GM21423 (cell line): ENCODE measurements at regions not wholly inside any gene's neighbourhood (a gene's known extent, or its start where the extent isn't known, plus 50 kb on each side); places are given as distances from the start of the nearest gene placed in this dataset.

Source experiments
- ATAC-seq: cut with Tn5 transposase; IDR thresholded peaks from one replicate; pipeline ENCODE4 v1.9.1; 2021; ENCODE audit warnings: mild to moderate bottlenecking, moderate library complexity; ENCODE audit not compliant: unreplicated experiment

DNA sequence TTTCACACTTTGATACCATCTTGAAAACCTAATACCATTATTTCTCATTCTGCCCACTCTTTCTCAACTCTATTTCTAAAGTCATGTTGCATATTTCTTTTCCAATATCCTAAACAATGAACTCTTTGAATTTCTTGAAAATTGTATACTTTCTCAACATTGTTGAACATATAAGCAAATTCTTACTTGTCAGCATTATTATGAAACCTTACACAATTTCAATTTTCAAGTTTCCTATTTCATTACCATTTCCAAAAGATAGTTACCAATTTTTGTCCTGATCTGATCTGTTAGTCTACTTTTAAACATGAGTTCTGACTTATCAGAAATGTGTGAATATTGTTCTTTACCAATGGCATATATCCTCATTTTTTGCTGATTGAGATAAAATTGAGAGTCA is 806.3 kb upstream of the IGFBP7 start:
- ATAC-seq: no peak

GRCh38 chr4:57911203-57911602 is 801.0 kb upstream of the IGFBP7 start:
- no peak for ATAC-seq

DNA sequence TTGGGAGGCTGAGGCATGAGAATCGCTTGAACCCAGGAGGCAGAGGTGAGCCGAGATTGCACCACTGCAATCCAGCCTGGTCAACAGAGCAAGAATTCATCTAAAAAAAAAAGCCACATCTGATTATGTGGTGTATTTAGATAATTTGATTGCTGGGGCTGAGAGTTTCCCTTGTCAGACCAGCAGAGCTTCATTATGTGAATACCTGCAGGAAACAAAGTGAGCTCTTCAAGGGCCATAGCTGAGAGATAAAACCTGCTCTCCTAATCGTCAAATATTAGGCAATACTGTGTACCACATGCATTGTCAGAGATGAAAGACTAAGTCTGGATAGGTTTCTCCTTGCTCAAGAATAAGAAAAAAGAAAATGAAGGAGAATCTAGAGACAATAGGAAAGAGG is 800.0 kb upstream of the IGFBP7 start:
- no peak for ATAC-seq

DNA sequence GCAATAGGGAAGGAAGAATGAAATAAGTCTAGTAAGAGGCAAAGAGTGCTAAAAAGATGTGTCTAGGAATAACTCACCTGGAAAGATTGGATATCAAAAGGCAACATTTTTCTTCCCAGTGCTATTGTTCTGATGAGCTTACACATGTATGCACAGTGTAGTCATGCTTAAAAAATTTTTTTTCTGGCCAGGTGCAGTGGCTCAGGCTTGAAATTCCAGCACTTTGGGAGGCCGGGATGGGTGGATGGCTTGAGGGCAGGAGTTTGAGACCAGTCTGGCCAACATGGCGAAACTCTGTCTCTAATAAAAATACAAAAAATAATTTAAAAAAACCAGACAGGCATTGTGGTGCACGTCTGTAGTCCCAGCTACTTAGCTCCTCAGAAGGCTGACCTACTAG is 795.8 kb upstream of the IGFBP7 start:
- no peak for ATAC-seq

DNA sequence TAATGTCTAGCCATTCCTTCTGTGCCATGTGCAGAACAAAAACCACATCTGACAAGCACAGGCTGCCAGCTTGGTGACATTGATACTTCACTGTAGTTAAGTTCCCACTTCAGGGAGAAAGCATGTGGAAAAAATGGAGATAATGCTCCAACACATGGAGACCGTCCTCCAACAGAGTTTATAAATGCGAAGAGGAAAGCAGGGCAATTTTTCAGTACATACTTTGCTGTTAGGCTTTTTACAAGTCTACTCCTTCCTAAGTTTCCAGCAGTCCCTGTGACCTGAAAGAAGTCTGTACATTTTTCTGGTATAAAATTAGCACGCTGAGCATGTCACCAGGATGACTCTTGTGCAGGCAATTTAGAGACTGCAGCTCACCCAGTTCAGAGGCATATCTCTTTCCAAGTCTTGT is 766.9 kb upstream of the IGFBP7 start:
- no peak for ATAC-seq

GRCh38 chr4:57875829-57876392 is 765.7 kb upstream of the IGFBP7 start:
- ATAC-seq: no peak

GRCh38 chr4:57866468-57867171 is 756.4 kb upstream of the IGFBP7 start:
- no peak for ATAC-seq

DNA sequence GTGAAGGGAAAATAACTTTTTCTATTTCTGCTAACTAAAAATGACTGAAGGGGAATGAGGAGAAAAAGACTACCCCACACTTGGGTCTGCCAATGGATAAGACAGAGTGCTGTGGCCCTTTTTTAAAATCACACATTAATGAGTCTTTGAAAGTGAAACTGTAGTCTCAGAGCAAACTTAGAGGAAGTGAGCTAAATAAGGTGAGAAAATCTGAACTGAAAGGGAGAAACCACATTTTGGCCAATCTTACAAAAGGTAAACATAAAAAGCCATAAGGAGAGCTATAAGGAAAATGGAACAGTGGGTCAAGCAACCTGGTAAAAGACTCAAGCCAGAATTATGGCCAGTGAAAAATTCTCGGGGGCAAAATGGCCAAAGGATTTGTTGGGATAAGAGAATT is 755.1 kb upstream of the IGFBP7 start:
- peak; percentile 92 for ATAC-seq

DNA sequence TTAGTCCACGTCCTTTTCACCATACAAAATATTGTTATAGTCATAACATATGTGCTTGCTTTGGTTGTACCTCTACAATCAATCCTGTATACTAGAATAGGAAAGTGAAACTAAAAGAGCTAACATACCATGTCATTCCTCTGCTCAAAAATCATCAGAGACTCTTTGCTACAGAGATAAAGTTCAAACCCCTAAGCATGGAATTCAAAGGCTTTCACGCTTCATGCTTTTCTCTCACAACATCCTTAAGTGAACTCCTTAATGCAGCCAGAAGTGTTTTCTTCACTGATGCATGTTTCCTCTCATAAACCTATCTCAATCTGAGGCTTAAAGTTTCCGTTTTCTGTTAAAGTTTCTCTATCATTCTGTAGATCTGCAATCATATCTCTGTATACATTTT is 744.6 kb upstream of the IGFBP7 start:
- peak; percentile 86 for ATAC-seq

GRCh38 chr4:57850141-57850540 is 740.0 kb upstream of the IGFBP7 start:
- ATAC-seq: no peak

GRCh38 chr4:57832083-57832482 is 721.9 kb upstream of the IGFBP7 start:
- no peak for ATAC-seq

DNA sequence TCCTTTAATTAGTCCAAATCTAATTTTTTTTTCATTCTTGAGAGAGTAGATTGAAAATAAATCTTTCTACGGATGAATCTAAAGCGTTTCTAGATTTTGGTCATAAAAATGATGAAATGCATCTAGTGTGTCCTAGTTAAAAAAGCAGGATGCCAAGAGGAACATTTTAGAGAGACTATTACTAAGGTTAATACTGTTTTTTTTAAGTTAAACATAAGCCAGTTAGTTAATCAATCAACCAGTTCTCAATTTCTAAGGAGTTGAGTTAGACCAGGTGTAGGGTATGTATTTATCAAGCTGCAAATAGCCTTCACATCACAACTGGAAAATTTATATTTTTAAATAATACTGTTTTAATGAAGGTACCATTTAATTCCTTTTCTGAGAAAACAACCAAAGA is 679.5 kb upstream of the IGFBP7 start:
- ATAC-seq: no peak

DNA sequence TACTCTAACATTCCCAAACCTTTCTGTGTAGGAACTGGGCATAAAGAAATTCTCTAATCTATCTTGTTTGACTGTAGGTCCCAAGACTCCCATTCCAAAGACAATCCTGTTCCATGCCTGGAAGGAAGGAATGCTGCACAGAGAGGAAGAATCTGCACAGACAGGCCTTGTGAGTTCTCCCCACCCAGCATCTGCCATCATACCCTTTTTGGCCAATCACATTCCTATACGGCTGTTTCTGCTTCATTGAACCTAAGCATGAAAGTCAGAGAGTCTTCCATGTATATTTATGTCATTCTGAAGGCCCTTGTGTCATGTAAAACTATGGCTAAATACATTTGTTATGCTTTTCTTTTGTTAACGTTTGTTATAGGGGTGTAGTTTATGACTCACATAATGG is 667.7 kb upstream of the IGFBP7 start:
- ATAC-seq: no peak

DNA sequence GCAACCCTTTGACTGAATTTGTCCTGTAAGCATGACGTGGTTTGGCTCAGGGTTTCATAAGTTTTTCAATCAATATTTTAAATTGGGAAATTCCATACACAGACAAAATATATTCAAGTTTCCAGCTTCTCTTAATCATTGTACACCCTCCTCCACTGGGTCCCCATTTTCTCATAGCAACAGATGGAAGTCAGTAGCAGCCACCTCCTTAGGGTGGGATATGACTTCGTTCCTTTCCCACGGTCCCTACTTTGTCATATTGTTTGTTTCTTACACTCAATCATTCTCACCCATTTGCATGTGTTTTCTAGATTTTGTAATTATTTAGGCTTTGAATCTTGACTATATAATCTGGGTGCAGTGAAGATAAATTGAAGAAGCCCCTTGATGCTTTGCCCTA is 664.5 kb upstream of the IGFBP7 start:
- no peak for ATAC-seq

- ATAC-seq: no peak
Measured at GRCh38 chr4:57774171-57774570, 664.0 kb upstream of the IGFBP7 start.

GRCh38 chr4:57766341-57766740 is 656.2 kb upstream of the IGFBP7 start:
- no peak for ATAC-seq

GRCh38 chr4:57764856-57765255 is 654.7 kb upstream of the IGFBP7 start:
- no peak for ATAC-seq

- ATAC-seq: no peak
Measured at GRCh38 chr4:57763070-57763469, 652.9 kb upstream of the IGFBP7 start.

DNA sequence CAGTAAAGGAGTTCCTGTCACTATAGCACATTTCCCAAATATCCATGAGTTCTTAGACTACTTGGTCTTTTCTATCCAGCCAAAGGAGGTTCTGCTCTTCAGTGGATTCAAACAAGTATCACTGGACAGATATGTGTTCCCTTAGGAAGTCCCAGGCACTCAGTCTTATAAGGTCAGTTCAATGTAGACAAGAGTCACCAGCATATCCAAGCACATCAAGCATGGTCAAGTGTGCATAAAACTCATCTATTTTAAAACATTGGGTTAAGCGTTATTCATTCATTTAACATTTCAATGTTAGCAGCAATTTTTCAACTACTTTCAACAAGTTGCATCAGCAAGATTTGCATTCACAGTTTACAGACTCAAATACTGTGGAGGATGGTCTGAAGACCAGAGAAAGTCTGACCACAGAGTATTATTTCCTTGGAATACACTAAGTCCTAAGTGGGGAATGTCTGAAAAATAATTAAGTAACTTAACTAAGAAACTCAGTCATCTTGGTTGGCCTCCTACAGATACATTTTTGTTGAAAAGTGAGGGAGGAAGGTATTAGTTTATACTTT is 630.5 kb upstream of the IGFBP7 start:
- ATAC-seq: no peak

GRCh38 chr4:57736781-57737180 is 626.6 kb upstream of the IGFBP7 start:
- no peak for ATAC-seq

GRCh38 chr4:57734104-57734670 is 624.0 kb upstream of the IGFBP7 start:
- ATAC-seq: no peak
